Islet precursor cell (in vitro differentiated cells): ENCODE measurements at regions not wholly inside any gene's neighbourhood (a gene's known extent, or its start where the extent isn't known, plus 50 kb on each side); places are given as distances from the start of the nearest gene placed in this dataset.

ENCODE experiments used
- DNase-seq: peaks from one replicate; pipeline ENCODE4 v3.0.0-alpha.2; 2018

DNA sequence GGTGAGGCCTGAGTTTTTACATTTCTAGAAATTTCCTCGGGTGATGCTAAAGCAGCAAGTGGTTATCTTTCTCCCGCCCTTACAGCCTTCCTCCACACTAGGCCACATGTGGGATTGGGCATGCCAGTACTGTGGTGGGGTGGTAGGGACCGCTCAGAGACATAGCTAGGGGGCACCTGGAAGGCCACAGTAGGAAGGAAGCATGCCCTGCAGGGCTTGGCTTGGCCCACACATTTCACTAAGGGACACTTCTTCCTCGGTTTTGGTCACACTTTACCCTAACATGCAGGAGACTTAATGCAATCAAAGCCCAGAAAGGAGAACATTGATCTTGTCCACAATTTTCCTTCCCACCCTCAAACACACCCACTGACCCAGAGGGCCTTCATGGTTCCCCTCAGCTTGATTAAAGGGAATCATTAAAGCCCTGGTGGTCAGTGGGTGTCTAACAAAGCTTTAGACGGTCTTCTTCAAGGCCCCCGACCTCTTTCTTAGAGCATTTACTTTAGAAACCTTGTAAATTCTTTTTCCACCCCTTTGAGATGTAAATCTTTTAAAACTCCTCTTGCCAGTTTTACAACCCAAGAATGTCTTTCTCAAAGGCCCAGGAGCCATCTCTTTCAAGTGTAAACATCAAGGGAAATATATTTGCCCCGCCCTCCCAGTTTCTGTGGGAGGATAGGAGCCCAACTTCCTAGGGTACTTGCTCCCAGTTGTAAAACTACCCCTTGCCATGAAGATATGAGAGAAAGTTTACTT is 246.4 kb upstream of the PTBP2 start:
- DNase-seq: peak; percentile 68

DNA sequence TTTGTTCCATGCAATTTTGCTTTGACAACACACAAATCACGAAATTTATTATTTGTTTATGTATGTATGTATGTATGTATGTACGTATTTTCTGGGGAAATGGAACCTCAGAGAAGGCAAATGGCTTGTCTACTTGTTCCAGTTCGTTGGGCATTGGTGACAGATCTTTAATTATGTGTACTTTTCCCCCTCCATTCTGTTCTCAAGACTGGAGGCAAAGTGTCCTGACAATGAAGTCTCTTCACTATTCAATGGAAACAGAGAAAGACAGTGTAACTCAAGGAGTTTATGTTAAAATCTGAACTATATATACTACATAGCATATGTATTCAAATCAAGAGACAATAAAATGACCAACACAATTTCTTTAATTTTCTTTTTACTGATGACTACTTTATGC is 245.7 kb upstream of the PTBP2 start:
- no peak for DNase-seq

DNA sequence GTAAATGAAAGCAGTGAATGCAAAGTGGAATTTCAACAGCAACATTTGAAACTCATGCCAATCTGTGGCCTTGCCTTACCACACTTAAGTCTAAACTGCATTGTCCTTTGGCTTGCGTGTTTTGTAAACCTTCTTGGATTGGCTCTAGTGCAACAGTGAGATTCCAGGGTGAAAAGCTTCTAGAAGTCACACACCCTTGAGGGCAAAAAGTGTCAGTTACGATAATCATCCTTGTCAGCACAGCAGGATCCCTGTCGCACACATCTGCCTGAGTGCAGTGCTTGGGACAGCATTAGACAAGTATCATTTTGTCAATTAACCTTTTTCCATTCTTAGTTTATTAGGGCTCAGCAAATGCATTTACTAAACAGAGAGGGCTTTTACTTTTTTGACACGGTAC is 243.4 kb upstream of the PTBP2 start:
- no peak for DNase-seq

- no peak for DNase-seq
Observed at GRCh38 chr1:96481409-96481808, 240.2 kb upstream of the PTBP2 start.

GRCh38 chr1:96482616-96483015 is 239.0 kb upstream of the PTBP2 start:
- DNase-seq: no peak

DNA sequence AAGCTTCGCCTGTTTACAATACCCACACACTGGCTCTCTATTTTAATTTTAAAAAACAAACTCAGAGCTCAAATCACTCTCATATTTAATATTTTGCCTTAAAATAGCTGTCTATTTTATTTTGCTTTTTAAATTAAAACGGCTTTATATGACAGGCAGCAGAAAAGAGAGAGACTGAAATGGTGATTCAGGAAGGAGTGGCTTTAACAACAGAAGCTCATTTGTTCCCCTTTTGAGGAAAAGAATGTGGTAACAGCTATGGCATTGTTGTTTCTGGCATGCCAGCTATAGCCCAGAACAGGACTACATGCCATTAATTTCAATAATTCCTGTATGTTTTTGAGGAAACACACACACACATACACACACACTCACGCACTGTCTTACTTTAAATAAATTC is 234.2 kb upstream of the PTBP2 start:
- no peak for DNase-seq

GRCh38 chr1:96487971-96488370 is 233.6 kb upstream of the PTBP2 start:
- no peak for DNase-seq

DNA sequence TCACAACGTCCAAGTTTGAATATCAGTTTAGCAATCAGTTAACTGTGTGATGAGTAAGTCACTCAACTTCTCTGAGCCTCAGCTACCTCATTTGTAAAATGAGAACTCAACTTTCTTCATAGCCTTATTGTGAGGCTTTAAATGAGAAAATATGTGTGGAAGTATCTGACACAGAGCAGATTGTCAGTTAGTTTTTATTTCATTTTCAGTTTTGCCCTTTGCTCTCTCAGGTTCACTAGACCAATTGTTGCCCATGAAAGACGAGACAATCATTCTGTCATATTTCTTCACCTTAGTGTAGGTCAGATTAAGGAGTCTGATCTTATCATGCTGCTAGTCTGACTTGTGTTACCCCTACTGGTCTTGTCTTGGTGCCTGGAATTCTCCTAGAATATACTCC is 232.8 kb upstream of the PTBP2 start:
- DNase-seq: no peak

DNA sequence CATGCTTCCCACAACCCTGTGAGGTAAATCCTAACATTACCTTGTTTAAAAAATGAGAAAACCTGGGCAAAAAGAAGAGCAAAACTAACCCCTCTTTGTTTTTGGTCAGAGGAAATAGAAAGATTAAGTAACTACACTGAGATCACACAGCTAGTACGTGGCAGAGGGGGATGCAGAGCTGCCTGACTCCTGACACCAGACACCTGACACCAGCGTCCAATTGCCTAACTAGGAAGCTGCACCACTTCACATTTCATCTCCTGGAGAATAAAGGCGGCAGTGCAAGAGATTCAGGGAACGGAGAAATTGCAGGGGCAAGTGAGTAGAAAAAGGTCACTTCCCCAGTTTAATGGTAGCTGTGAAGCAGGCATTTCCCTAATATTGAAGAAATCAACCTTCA is 229.3 kb upstream of the PTBP2 start:
- no peak for DNase-seq

DNA sequence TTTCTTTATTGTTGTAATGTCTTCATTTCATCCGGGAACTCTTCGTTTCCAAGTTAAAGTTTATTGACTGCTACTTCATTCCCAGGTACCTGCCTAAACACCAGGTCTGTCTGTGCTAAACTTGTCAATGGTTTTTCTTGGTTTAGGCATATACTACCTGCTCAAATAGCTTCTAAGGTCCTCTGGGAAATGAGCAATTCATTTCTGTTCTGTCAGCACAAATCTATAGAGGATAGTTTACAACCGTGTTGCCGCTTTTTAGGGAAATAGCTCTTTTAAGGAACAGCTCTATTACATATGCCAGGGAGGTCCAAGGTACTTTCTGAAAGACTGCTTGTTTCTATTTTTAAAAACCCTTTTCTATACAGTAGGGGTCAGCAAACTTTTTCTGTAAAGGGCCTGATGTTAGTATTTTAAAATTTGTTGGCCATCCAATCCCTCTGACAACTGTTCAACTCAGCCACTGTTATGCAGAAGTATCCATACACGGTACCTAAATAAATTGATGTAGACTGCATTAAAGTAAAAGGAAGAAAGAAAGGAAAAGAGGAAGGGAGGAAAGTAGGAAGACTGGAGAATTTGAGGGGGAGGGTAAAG is 222.7 kb upstream of the PTBP2 start:
- DNase-seq: no peak

- DNase-seq: no peak
Observed at GRCh38 chr1:96508233-96508632, 213.4 kb upstream of the PTBP2 start.

DNA sequence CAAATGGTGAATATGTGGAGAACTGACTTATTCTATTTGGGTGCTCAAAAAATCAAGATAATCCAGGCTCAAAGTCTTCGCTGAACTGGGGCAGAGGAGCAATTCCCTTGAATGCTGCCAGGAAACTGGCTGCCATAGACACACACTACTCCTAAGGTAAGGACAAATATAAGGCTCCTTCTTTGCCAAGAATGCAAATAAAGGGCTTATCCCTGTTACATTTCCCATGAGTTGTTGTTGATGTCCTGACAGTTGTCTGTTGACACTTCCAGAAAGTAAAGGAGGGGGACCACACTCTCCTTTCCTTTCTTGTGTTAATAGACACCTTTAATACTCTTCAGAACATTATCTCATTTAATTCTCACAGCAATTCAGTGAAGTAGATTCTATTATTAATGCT is 212.2 kb upstream of the PTBP2 start:
- no peak for DNase-seq

DNA sequence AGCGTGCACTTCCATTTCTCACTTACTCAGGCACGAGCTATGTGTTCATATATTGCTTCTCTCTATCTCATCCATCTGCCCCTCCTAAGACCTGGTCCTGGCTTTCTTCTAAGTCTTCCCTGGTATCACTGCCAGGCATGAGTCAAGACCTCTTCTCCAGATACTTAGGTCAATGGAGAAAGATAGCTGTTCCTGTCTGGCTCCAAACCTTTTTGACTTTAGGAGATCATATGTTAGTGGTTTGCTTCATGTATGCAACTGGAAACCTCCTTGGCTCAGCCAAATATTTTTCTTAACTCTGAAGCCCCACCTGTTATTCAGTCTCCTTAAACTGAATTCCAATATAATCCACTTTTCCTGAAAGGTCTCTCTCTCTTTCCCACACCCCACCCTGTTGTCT is 211.6 kb upstream of the PTBP2 start:
- no peak for DNase-seq

DNA sequence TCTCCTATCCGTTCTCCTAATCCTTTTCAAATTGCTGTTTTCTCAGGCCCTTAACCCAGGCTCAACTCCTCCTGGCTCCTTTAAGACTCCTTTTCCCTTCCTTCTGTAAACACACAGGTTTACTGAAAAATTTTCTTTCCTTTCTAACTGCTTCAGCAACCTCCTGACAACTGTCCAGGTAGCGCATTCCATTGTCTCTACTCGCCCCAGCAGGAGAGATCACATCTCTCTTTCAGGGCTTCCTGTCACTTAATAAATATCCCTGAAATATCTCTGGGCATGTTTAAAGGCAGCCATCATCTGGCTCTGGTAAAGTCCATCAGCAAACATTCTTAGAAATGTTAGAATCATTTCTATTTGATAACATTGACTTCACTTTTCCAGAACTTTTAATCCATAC is 211.2 kb upstream of the PTBP2 start:
- no peak for DNase-seq

GRCh38 chr1:96510911-96511310 is 210.7 kb upstream of the PTBP2 start:
- DNase-seq: no peak

DNA sequence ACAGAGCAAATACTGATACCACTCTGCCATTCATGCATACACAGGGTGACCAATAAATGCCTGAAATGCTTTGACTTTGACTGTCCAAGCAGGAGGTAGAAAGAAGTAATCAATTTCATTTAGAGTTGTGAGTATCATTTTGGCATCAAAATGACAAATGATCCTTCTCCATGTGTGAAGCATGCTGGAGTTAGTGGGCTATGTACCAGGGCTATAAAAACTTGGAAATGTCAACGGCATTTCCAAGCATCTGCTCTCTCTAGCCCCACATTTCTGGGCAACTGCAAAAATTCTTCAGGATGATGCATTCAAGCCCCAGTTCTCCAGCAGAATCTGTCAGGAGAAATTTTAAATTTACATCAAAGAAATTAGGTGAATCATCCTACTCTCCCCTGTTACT is 208.4 kb upstream of the PTBP2 start:
- DNase-seq: no peak

- DNase-seq: no peak
Observed at GRCh38 chr1:96515430-96515829, 206.2 kb upstream of the PTBP2 start.

- no peak for DNase-seq
Observed at GRCh38 chr1:96515925-96516324, 205.7 kb upstream of the PTBP2 start.

- DNase-seq: peak; percentile 60
Observed at GRCh38 chr1:96519851-96520578, 201.6 kb upstream of the PTBP2 start.

DNA sequence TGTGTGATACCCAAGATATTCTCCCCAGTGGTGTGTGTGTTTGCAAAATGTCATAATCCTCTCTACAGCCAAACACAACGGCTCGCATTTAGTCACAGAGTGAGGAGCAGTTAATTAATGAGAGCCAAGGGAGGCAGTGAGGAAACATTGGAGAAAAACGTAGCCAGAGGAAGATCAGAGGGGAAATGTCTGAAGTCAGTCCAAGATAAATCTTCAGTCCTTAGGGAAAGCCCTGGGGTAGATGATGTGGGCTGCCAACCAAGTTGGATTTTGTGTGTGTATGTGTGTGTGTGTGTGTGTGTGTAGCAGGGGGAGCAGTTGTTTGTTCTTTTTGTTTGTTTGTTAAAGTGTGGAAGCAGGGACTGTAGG is 201.0 kb upstream of the PTBP2 start:
- no peak for DNase-seq

DNA sequence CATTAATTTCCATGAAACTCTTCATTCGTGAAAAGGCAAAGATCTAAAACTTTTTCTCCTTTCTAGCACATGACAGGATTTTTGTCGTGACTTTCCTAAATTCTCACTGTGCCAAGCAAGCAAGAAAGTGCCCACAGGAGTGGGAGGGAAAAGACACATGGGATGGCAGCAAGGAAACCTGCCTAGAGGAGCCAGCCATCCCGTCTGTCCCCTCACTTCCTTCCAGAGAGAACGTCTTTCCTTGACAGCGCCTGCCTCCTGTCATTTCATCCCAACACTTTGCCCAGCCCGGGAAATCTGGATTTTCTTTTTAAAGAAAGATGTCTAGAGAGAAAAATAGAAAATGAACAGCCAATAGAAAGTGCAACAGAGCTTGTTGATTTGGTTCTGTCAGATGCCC is 200.6 kb upstream of the PTBP2 start:
- no peak for DNase-seq

DNA sequence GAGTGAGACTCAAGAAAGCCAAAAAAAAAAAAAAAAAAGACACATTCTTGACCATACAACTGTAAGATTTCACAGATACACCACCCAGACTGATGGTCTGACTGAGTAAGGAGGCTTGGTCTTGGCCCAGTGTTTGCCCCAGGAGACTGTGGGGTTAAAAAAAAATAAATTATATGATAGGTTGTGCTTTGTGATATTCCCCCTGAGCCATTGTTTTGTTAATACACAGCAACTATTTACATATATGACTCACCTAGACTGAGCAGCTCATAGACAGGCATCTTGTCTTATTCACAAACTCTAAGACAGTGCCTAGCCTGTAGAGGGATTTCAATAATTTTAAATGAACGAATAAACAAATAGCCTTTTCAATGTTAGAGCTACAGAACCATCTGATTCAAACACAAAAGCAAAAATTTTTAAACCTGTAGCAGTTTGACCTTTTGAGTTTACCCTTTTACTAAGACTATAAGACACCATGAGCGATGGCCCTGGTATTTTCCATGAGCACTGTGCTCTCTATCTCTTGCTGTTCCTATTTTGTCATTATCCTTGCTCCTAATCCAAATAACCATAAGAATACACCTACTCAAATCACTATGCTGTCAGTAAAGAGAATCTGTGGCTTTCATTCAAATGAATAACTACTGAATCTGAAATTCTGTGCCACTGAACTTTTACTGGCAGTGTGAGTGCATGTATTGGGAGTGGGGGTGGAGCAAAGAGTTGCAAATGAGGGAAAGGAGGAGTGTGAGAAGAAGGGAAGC is 199.4 kb upstream of the PTBP2 start:
- no peak for DNase-seq

DNA sequence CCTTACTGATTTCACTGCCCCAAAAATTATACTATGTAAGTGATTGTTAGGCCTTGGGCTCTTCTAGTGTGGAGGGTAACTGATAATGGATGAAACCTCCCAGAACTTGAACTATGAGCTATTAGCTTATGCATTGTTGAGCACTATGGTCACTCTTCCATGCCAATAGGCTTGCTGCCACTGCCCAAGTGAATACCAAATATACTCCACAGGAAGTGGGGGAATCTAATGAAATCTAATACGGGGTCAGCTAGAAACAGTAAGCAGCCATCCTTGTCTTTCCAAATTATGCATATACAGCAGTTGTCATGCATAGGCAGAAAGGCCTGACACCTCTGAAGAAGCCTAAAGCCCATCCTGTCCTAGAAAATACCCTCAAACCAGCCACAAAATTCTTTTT is 198.7 kb upstream of the PTBP2 start:
- no peak for DNase-seq

- DNase-seq: no peak
Observed at GRCh38 chr1:96524100-96524499, 197.5 kb upstream of the PTBP2 start.
